Erythroblast (primary cell): ENCODE measurements at regions not wholly inside any gene's neighbourhood (a gene's known extent, or its start where the extent isn't known, plus 50 kb on each side); places are given as distances from the start of the nearest gene placed in this dataset.

Experiments
- GATA1 ChIP-seq: IDR thresholded peaks from 2 replicates; pipeline ENCODE4 v1.6.1; 2011; ENCODE audit warnings: low read depth, mild to moderate bottlenecking, control low read depth, low read length, moderate library complexity
- POLR2A ChIP-seq: IDR thresholded peaks from 2 replicates; pipeline ENCODE4 v1.6.1; 2011; ENCODE audit warnings: mild to moderate bottlenecking, low read length

DNA sequence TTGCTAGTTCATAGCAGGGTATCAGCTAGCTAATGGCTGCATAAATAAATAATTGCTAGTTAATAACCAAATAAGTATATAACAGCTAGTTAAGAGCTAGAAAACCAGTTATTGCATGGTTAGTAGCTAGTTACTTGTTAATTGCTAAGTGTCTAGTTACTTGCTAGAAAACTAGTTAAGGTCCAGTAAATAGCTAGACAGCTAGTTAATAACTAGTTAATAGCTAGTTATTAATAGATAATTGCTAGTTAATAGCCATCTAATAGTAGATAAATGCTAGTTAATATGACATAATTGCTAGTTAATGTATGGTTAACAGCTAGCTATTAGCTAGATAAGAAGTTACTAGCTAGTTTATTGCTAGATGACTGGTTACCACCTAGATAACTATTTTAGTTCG is 629.9 kb upstream of the CT83 start:
- no peak for TF ChIP-seq POLR2A
- no peak for TF ChIP-seq GATA1
